Adipocyte (in vitro differentiated cells): ENCODE measurements at regions not wholly inside any gene's neighbourhood (a gene's known extent, or its start where the extent isn't known, plus 50 kb on each side); places are given as distances from the start of the nearest gene placed in this dataset.

ENCODE experiments used
- DNase-seq: peaks from one replicate; pipeline ENCODE4 v3.0.0-alpha.2; 2015; ENCODE audit warnings: low read depth
- H3K27me3 ChIP-seq: replicated peaks from 2 replicates; pipeline ENCODE4 v1.7.0; 2013; ENCODE audit warnings: mild to moderate bottlenecking, low read length, moderate library complexity; ENCODE audit not compliant: control insufficient read depth, insufficient read depth
- H3K36me3 ChIP-seq: 2 replicates; pipeline ENCODE4 v1.7.0; 2013; ENCODE audit warnings: low read length, mild to moderate bottlenecking, moderate library complexity; ENCODE audit not compliant: control insufficient read depth, insufficient read depth, severe bottlenecking
- H3K4me1 ChIP-seq: 2 replicates; pipeline ENCODE4 v1.7.0; 2013; ENCODE audit warnings: mild to moderate bottlenecking, low read length, moderate library complexity; ENCODE audit not compliant: control insufficient read depth, insufficient read depth
- H3K4me3 ChIP-seq: 2 replicates; pipeline ENCODE4 v1.7.0; 2013; ENCODE audit warnings: mild to moderate bottlenecking, low read length, moderate library complexity
- H3K9ac ChIP-seq: 2 replicates; pipeline ENCODE4 v1.7.0; 2013; ENCODE audit warnings: mild to moderate bottlenecking, low read length, moderate library complexity
- H3K9me3 ChIP-seq: 2 replicates; pipeline ENCODE4 v1.7.0; 2013; ENCODE audit warnings: mild to moderate bottlenecking, low read length, moderate library complexity; ENCODE audit not compliant: control insufficient read depth

DNA sequence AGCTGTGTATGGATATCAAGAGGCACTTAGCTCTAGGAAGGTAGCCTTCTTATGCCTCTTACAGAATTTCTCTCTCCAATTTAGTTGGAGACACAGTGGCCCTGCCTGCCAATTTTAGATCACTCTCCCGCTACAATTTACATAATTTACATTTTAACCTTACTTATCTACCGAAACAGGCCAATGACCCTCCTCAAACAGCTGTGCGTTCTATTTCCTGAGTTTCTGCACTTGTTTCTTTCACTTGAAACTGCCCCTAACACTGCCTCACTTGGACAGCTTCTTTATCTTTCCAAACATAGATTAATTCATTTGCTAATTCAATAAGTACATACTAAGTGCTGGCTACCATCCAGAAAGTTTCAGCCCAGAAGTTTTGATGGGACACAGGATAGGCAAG lies 52.9 kb upstream of the HDDC2 start:
- peaks cover 16% of the 10 kb centered on the region for H3K4me1 ChIP-seq
- no peak for DNase-seq
- H3K4me3 ChIP-seq, result no peak overlapping the region
- peaks cover 9% of the 10 kb centered on the region for H3K27me3 ChIP-seq
- H3K9ac ChIP-seq, result no peak overlapping the region
- H3K36me3 ChIP-seq, result no peaks in the 10 kb centered on the region
- no peaks in the 10 kb centered on the region for H3K9me3 ChIP-seq

DNA sequence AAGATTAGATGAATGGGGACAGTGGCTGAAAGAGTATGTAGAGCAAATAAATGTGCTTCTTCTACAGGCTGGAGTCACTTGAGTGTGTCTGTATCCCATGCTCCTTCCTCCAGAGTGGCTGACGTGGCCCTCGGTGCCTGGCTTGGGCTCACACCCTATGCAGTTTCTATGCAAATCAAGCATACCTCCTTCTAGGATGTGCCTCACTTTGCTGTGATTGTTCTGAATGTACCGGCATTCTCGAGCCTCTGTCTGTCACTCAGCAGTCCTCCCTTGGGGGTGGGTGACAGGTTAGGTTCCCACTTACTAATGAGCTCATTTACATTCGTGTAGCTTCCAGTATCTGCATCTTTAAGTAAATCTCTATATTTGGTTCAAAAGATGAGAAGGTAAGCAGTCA lies 55.1 kb upstream of the HDDC2 start:
- H3K27me3 ChIP-seq, result peaks cover 9% of the 10 kb centered on the region
- no peak overlapping the region for H3K4me3 ChIP-seq
- H3K9me3 ChIP-seq, result no peaks in the 10 kb centered on the region
- H3K9ac ChIP-seq, result no peak overlapping the region
- DNase-seq, result no peak
- peaks cover 16% of the 10 kb centered on the region for H3K4me1 ChIP-seq
- H3K36me3 ChIP-seq, result no peaks in the 10 kb centered on the region

DNA sequence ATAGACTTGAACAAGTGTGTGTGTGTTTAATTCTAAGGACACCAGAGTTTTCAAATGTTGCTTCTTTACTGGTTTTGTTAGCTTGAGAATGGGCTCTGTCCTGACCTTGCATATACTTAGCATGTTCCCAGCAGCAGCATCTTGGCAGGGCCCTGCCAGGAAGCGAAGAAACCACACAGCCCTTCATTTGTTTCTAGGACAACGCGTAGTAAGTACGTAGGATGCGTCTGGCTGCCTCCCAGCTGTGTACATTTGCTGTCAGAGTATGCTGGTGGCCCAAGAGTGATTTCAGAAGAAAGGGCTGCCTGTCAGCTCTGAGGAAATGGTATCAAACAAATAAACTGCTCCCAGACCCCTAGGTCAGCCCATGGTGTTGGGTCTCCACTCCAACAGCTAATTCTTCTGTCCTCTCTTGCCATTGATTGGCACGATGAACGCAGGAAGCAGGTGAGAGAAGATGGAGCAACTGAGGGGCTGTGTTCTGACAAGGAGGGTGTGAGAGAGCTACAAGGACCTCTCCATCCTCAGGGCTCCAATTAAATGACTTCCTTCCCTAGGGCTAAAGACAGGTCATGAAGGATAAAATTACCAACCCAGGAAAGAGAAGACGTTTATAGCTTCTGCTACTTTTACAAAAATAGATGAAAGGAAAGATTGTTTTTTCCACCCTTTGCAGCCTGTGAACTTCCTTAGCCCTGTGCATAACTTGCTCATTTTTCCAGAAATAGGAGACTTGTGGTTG lies 55.9 kb upstream of the HDDC2 start:
- DNase-seq, result no peak
- Histone ChIP-seq H3K9me3 (no peaks in the 10 kb centered on the region), H3K4me1 (peaks cover 16% of the 10 kb centered on the region), H3K9ac (no peak overlapping the region), H3K36me3 (no peaks in the 10 kb centered on the region), H3K4me3 (no peak overlapping the region), H3K27me3 (peaks cover 9% of the 10 kb centered on the region)

DNA sequence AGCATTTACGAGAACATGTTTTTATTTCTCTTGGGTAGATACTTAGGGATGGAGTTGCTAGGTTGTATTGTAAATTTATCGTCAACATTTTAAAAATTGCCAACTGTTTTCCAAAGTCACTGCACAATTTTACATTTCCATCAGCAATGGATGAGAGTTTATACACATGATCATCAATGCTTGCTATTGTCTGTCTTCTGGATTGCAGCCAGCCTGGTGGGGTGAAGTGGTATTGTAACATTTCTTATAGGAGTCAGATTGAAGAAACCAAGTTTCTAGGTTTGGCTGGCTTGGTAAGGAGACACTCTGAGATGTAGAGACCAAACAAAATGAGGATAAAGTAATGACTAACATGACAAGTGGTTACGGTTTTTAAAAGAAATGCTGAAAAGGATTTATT lies 57.1 kb upstream of the HDDC2 start:
- H3K36me3 ChIP-seq, result no peaks in the 10 kb centered on the region
- no peak for DNase-seq
- H3K27me3 ChIP-seq, result peaks cover 9% of the 10 kb centered on the region
- H3K9ac ChIP-seq, result no peak overlapping the region
- H3K4me1 ChIP-seq, result peaks cover 23% of the 10 kb centered on the region
- H3K4me3 ChIP-seq, result no peak overlapping the region
- H3K9me3 ChIP-seq, result no peaks in the 10 kb centered on the region

DNA sequence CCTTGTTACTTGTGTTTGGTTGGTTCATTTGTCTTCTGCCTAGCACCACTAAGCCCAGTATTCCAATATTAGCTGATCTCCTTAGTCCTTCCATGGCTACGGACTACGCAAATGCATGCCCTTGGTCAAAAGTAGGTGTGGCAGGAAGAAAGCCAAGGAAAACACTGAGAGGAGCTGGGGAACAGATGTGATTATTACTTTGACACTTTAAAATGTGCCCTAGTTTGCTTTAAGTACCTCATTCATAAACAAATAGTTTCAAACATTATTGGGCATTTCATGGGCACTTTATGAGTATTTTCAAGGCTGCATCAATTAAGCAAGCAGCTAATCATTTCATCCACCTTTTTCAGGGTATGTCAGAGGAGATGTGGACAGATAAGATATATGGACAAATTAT lies 60.1 kb upstream of the HDDC2 start:
- Histone ChIP-seq H3K4me1 (peaks cover 12% of the 10 kb centered on the region), H3K9me3 (no peaks in the 10 kb centered on the region), H3K4me3 (no peak overlapping the region), H3K9ac (no peak overlapping the region), H3K36me3 (no peaks in the 10 kb centered on the region), H3K27me3 (peaks cover 9% of the 10 kb centered on the region)
- DNase-seq, result no peak

DNA sequence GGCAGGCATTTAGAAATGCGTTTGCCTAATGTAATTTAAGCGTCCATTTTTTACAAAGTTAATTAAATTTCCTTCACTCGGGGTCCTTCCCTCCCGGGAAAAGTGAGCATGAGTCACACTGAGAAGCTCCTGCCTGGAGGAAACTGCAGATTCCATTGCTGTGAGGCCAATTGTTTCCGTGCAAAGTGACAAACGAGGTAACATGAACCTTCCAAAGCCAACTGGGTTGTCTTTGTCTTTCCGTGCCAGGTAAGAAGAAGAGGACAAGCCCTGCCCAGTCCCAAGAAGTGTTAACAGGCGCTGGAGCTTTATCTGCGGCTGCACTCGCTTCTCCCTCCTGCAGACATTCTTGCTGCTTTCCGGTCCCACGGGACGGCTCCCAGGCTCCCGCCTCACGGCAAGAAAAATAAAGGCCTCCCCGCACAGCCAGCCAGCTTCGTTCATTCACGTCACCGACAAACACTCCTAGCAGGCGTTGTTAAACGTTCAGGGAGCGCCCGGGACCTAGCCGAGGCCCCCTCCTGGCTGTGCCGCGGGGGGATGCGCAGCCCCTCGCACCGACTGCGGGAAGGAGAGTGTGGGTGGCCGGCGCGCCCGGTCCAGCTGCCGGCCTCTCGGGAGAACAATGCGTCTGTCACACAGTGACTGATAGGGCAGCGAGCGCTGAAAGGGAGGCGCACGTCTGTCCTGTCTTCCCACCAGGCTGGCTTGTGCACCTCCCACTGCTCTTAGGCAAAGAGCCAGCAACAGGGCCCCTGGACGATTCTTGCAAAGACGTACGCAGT lies 61.5 kb upstream of the HDDC2 start:
- Histone ChIP-seq H3K27me3 (no peaks in the 10 kb centered on the region), H3K4me1 (peaks cover 12% of the 10 kb centered on the region), H3K9me3 (no peaks in the 10 kb centered on the region), H3K36me3 (no peaks in the 10 kb centered on the region), H3K4me3 (peak overlapping the region; percentile 80), H3K9ac (peak overlapping the region; percentile 66)
- peak; percentile 72 for DNase-seq

DNA sequence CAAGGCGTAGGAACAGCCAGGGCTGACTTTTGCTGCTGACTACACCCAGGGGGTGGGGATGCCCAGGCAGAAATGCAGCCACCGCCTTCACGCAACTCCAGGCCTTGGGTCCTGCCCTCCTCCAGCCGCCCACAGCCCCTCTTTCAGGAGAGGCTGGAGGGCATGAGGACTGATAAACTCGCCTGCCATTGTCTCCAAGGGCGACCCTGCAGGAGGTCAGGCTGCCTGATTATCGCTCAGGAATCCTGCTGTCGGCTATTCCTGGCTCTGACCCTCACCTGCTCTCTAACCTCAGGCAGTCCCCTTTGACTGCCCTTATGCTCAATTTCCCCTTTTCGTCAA lies 62.0 kb upstream of the HDDC2 start:
- Histone ChIP-seq H3K4me1 (peaks cover 15% of the 10 kb centered on the region), H3K4me3 (peak overlapping the region; percentile 80), H3K36me3 (no peaks in the 10 kb centered on the region), H3K9me3 (no peaks in the 10 kb centered on the region), H3K9ac (peak overlapping the region; percentile 66), H3K27me3 (no peaks in the 10 kb centered on the region)
- no peak for DNase-seq

DNA sequence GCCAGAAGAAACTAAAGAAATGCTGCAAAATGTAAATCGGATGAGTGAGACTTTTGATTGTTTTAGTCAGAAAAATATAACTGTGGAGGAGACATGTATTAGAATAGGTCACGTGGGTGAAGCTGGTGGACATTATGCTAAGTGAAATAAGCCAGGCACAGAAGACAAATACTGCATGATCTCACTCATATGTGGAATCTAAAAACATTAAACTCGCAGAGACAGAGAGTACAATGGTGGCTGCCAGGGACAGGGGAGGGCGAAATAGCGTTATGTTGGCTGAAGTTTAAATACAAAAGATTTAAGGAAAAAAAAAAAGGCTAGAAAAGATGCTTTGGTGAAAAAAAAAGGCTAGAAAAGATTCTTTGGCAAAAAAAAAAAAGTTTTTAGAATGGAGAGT lies 63.5 kb upstream of the HDDC2 start:
- H3K4me1 ChIP-seq, result peaks cover 15% of the 10 kb centered on the region
- no peaks in the 10 kb centered on the region for H3K9me3 ChIP-seq
- no peak overlapping the region for H3K9ac ChIP-seq
- H3K4me3 ChIP-seq, result no peak overlapping the region
- no peak for DNase-seq
- no peaks in the 10 kb centered on the region for H3K36me3 ChIP-seq
- no peaks in the 10 kb centered on the region for H3K27me3 ChIP-seq

DNA sequence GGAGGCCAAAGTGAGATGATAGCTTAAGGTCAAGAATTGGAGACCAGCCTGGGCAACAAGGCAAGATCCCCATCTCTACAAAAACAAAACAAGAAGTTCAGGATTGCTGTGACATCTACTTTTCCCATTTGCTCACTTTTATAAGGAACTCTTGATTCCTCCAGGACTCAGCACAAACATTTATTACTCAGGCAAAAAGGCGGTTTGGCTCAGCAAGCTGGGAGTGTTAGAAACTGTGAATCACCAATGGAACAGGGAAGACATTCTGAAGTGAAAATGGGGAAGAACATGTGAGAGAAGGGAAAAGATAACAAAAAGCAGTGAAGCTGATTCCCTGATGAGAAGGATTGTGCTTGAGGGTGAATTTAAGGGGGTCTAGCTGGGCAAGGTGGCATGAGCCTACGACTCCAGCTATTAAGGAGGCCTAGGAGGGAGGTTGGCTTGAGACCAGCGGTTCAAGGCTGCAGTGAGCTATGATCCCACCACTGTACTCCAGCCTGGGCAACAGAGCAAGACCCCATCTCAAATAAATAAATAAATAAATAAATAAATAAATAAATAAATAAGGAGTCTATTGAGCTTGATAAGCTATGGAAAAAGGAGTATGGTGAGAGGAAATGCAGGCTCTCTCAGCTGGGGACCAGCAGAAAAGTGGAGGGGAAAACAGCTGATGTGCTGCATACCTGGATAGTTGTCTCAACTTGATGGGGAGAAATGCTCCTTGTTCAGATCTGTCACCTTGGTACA lies 65.4 kb upstream of the HDDC2 start:
- H3K9ac ChIP-seq, result no peak overlapping the region
- H3K4me3 ChIP-seq, result no peak overlapping the region
- H3K9me3 ChIP-seq, result no peaks in the 10 kb centered on the region
- no peak for DNase-seq
- H3K36me3 ChIP-seq, result no peaks in the 10 kb centered on the region
- H3K4me1 ChIP-seq, result peaks cover 15% of the 10 kb centered on the region
- no peaks in the 10 kb centered on the region for H3K27me3 ChIP-seq

DNA sequence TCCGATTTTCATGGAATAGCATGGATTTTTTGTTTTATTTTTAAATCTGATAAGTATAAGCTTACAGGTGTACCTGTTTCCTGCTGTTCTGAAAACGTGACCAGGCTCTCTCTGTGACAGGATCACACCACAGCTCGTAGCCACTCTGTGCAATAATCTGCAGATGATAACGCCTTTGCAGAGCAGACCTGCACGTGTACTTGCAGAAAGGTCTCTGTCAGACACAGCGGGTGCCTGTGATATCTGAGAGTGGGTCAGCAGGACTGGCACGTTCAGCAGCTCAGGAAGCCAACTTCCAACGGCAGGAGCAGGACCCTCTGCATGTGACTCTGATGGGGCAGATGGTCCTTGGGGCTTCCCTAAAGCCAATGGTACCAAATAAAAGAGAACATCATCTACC lies 68.6 kb upstream of the HDDC2 start:
- H3K4me3 ChIP-seq, result no peak overlapping the region
- H3K9me3 ChIP-seq, result no peaks in the 10 kb centered on the region
- H3K9ac ChIP-seq, result no peak overlapping the region
- no peak for DNase-seq
- no peaks in the 10 kb centered on the region for H3K27me3 ChIP-seq
- H3K4me1 ChIP-seq, result peaks cover 9% of the 10 kb centered on the region
- no peaks in the 10 kb centered on the region for H3K36me3 ChIP-seq

DNA sequence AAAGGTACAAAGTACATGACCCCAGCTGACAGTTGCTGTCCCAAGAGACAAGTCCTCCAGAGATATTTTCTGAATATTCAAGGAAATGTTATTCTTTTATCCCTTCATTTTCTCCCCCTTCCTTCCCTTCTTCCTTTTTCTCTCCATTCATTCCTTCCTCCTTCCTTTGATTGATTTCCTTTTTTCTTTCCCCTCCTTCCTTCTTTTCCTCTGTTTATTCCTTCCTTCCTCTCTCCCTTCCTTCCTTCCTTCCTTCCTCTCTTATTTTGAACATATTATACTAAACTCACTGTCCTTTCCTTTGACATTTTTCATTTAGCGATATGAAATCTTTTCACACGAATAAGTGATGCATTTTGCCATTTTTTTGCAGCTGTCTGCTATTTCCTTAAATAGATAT lies 73.2 kb upstream of the HDDC2 start:
- no peak for DNase-seq
- H3K9ac ChIP-seq, result no peak overlapping the region
- H3K4me1 ChIP-seq, result peaks cover 31% of the 10 kb centered on the region
- no peaks in the 10 kb centered on the region for H3K27me3 ChIP-seq
- H3K36me3 ChIP-seq, result no peaks in the 10 kb centered on the region
- no peaks in the 10 kb centered on the region for H3K9me3 ChIP-seq
- no peak overlapping the region for H3K4me3 ChIP-seq
